Retinal pigment epithelial cell (primary cell): ENCODE measurements at regions not wholly inside any gene's neighbourhood (a gene's known extent, or its start where the extent isn't known, plus 50 kb on each side); places are given as distances from the start of the nearest gene placed in this dataset.

ENCODE experiments used
- DNase-seq: peaks from one replicate; pipeline ENCODE4 v3.0.0-alpha.2; 2010; ENCODE audit warnings: low read depth
- H3K4me3 ChIP-seq: 2 replicates; pipeline ENCODE4 v1.5.1; 2011; ENCODE audit warnings: mild to moderate bottlenecking, low read length, control low read depth, moderate library complexity
- CTCF ChIP-seq: conservative IDR thresholded peaks from 2 replicates; pipeline ENCODE4 v1.5.1; 2011; ENCODE audit warnings: low read depth, low read length, control low read depth, inconsistent platforms

- no peak for TF ChIP-seq CTCF
- H3K4me3 ChIP-seq, result no peak overlapping the region
- DNase-seq, result no peak
Observed at GRCh38 chr14:43872752-43873655, 634.1 kb downstream of the FSCB start.

GRCh38 chr14:43872222-43872621, 634.9 kb downstream of the FSCB start:
- TF ChIP-seq CTCF, result no peak
- H3K4me3 ChIP-seq, result no peak overlapping the region
- DNase-seq, result no peak

- no peak for DNase-seq
Observed at GRCh38 chr14:43858981-43859380, 648.1 kb downstream of the FSCB start.

DNA sequence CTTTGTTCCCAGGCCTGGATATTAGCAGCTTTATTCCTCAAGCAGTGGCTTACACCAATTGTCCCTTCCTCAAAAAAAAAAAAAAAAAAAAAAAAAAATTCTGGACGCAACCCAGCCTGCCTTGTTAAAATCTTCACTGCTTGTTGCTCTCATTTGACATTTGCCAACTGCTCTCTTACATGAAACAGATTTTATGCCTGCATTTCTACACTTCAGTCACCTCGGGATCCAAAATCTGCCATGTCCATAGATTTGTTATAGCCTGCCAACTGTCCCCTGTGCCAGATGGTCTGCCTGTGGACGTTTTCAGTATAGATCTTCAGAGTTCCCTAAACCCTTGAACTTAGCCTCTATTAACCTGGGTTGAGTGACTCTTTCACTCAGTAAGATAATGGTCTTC, 651.5 kb downstream of the FSCB start:
- no peak for TF ChIP-seq CTCF
- DNase-seq, result no peak
- no peak overlapping the region for H3K4me3 ChIP-seq

More at GRCh38 chr14:43858981-43859380, 648.1 kb downstream of the FSCB start:
- H3K4me3 ChIP-seq, result no peak overlapping the region
- TF ChIP-seq CTCF, result no peak

DNA sequence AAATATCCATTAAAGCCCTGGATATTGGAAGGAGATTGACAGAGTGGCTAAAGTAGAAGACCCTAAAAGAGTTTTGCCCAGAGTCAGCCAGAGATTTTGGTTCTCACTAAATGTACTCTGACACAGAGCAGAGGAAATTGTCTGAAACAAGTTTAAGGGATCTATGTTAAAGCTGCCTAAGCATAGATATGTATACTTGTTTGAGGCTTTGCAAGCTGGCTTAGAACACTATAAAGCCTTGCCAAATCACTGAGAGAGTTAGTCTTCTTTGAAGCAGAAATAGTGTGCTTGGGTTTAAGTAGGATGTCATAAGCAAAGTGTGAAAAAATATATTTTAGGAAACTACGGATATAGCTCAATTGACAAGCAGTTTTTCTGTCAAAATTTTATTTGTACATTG, 653.5 kb downstream of the FSCB start:
- no peak overlapping the region for H3K4me3 ChIP-seq
- no peak for DNase-seq
- TF ChIP-seq CTCF, result no peak

- DNase-seq, result no peak
- TF ChIP-seq CTCF, result no peak
Observed at GRCh38 chr14:43803076-43803689, 703.9 kb downstream of the FSCB start.

More at GRCh38 chr14:43803076-43803689, 703.9 kb downstream of the FSCB start:
- no peak overlapping the region for H3K4me3 ChIP-seq
